ENCODE measurements at regions not wholly inside any gene's neighbourhood (a gene's known extent, or its start where the extent isn't known, plus 50 kb on each side); places are given as distances from the start of the nearest gene placed in this dataset.

GRCh38 chr17:77510133-77510796 lies 369.5 kb downstream of the SEC14L1 start:
- H4K8ac ChIP-seq (ENCODE audit: low read depth, low read length): no peak overlapping the region

GRCh38 chr17:77511514-77512061 lies 370.8 kb downstream of the SEC14L1 start:
- Histone ChIP-seq H4K8ac (ENCODE audit: low read depth, low read length) (no peak overlapping the region), H3K9ac (ENCODE audit: low read length) (no peak overlapping the region), H4K5ac (ENCODE audit: low read length) (no peak overlapping the region), H3K27ac (ENCODE audit: low read depth, low read length) (no peak overlapping the region), H3K18ac (ENCODE audit: low read length) (no peak overlapping the region), H2BK15ac (replicated peaks; ENCODE audit: low read depth) (no peak overlapping the region), H2BK5ac (ENCODE audit: low read length) (no peak overlapping the region), H2AK5ac (ENCODE audit: low read length) (no peak overlapping the region), H3K79me1 (ENCODE audit: low read length) (no peaks in the 10 kb centered on the region), H3K4me2 (ENCODE audit: low read length) (no peak overlapping the region), H3K4me3 (ENCODE audit: low read length) (no peak overlapping the region), H3K4me1 (ENCODE audit: control insufficient read depth, low read depth, low read length) (no peaks in the 10 kb centered on the region), H3K79me2 (ENCODE audit: control insufficient read depth, insufficient read depth, low read length) (no peaks in the 10 kb centered on the region), H3K4ac (ENCODE audit: low read depth, low read length) (no peak overlapping the region), H3K27me3 (ENCODE audit: insufficient read depth, low read length, poor library complexity) (no peaks in the 10 kb centered on the region), H2BK120ac (ENCODE audit: low read depth, low read length) (no peak overlapping the region), H3K23ac (ENCODE audit: low read length) (no peak overlapping the region), H3K36me3 (ENCODE audit: control insufficient read depth, insufficient read depth, low read length) (no peaks in the 10 kb centered on the region), H3K56ac (ENCODE audit: low read length) (no peak overlapping the region)
- WGBS (ENCODE audit: extremely low coverage, insufficient coverage, low lambda C conversion rate): no CpG with 5 or more reads among the region's 1 CpG
- no peak for DNase-seq

More at GRCh38 chr17:77510133-77510796, 369.5 kb downstream of the SEC14L1 start:
- H3K4ac ChIP-seq (ENCODE audit: low read depth, low read length): no peak overlapping the region
- H3K4me2 ChIP-seq (ENCODE audit: low read length): no peak overlapping the region
- no peak overlapping the region for H2AK5ac ChIP-seq (ENCODE audit: low read length)
- H3K4me3 ChIP-seq (ENCODE audit: low read length): no peak overlapping the region
- H3K36me3 ChIP-seq (ENCODE audit: control insufficient read depth, insufficient read depth, low read length): no peaks in the 10 kb centered on the region
- no peaks in the 10 kb centered on the region for H3K27me3 ChIP-seq (ENCODE audit: insufficient read depth, low read length, poor library complexity)
- no peak overlapping the region for H3K18ac ChIP-seq (ENCODE audit: low read length)
- no peak overlapping the region for H3K27ac ChIP-seq (ENCODE audit: low read depth, low read length)
- H3K56ac ChIP-seq (ENCODE audit: low read length): no peak overlapping the region
- H4K5ac ChIP-seq (ENCODE audit: low read length): no peak overlapping the region
- no peak overlapping the region for H2BK120ac ChIP-seq (ENCODE audit: low read depth, low read length)
- H3K9ac ChIP-seq (ENCODE audit: low read length): no peak overlapping the region
- no peak overlapping the region for H2BK15ac ChIP-seq (replicated peaks; ENCODE audit: low read depth)
- no peak overlapping the region for H2BK5ac ChIP-seq (ENCODE audit: low read length)
- DNase-seq: no peak
- no CpG with 5 or more reads among the region's 8 CpGs for WGBS (ENCODE audit: extremely low coverage, insufficient coverage, low lambda C conversion rate)
- H3K23ac ChIP-seq (ENCODE audit: low read length): no peak overlapping the region
- no peaks in the 10 kb centered on the region for H3K79me1 ChIP-seq (ENCODE audit: low read length)
- no peaks in the 10 kb centered on the region for H3K4me1 ChIP-seq (ENCODE audit: control insufficient read depth, low read depth, low read length)
- H3K79me2 ChIP-seq (ENCODE audit: control insufficient read depth, insufficient read depth, low read length): no peaks in the 10 kb centered on the region

- H2BK15ac ChIP-seq (replicated peaks; ENCODE audit: low read depth): no peak overlapping the region
- no peak overlapping the region for H3K27ac ChIP-seq (ENCODE audit: low read depth, low read length)
- no peak overlapping the region for H3K56ac ChIP-seq (ENCODE audit: low read length)
- H3K79me1 ChIP-seq (ENCODE audit: low read length): no peaks in the 10 kb centered on the region
- no CpG with 5 or more reads among the region's 6 CpGs for WGBS (ENCODE audit: extremely low coverage, insufficient coverage, low lambda C conversion rate)
- no peak overlapping the region for H2AK5ac ChIP-seq (ENCODE audit: low read length)
- no peak overlapping the region for H4K8ac ChIP-seq (ENCODE audit: low read depth, low read length)
- H3K27me3 ChIP-seq (ENCODE audit: insufficient read depth, low read length, poor library complexity): no peaks in the 10 kb centered on the region
- no peaks in the 10 kb centered on the region for H3K4me1 ChIP-seq (ENCODE audit: control insufficient read depth, low read depth, low read length)
- no peak overlapping the region for H4K5ac ChIP-seq (ENCODE audit: low read length)
- H3K4me3 ChIP-seq (ENCODE audit: low read length): no peak overlapping the region
- H3K23ac ChIP-seq (ENCODE audit: low read length): no peak overlapping the region
- no peak overlapping the region for H3K4ac ChIP-seq (ENCODE audit: low read depth, low read length)
- no peak overlapping the region for H3K4me2 ChIP-seq (ENCODE audit: low read length)
- no peak for DNase-seq
- no peaks in the 10 kb centered on the region for H3K79me2 ChIP-seq (ENCODE audit: control insufficient read depth, insufficient read depth, low read length)
- no peaks in the 10 kb centered on the region for H3K36me3 ChIP-seq (ENCODE audit: control insufficient read depth, insufficient read depth, low read length)
- H2BK5ac ChIP-seq (ENCODE audit: low read length): no peak overlapping the region
- H2BK120ac ChIP-seq (ENCODE audit: low read depth, low read length): no peak overlapping the region
- no peak overlapping the region for H3K18ac ChIP-seq (ENCODE audit: low read length)
- H3K9ac ChIP-seq (ENCODE audit: low read length): no peak overlapping the region
Measured at GRCh38 chr17:77512062-77512946, 371.5 kb downstream of the SEC14L1 start.

GRCh38 chr17:77513045-77513444 lies 372.3 kb downstream of the SEC14L1 start:
- no peak overlapping the region for H3K56ac ChIP-seq (ENCODE audit: low read length)
- H3K27ac ChIP-seq (ENCODE audit: low read depth, low read length): no peak overlapping the region
- no peak overlapping the region for H4K8ac ChIP-seq (ENCODE audit: low read depth, low read length)
- no peaks in the 10 kb centered on the region for H3K36me3 ChIP-seq (ENCODE audit: control insufficient read depth, insufficient read depth, low read length)
- H2BK120ac ChIP-seq (ENCODE audit: low read depth, low read length): no peak overlapping the region
- no peak overlapping the region for H2BK15ac ChIP-seq (replicated peaks; ENCODE audit: low read depth)
- H2AK5ac ChIP-seq (ENCODE audit: low read length): no peak overlapping the region
- H3K23ac ChIP-seq (ENCODE audit: low read length): no peak overlapping the region
- no peak overlapping the region for H3K4ac ChIP-seq (ENCODE audit: low read depth, low read length)
- no peak overlapping the region for H3K9ac ChIP-seq (ENCODE audit: low read length)
- no peak overlapping the region for H3K4me2 ChIP-seq (ENCODE audit: low read length)
- no peaks in the 10 kb centered on the region for H3K79me1 ChIP-seq (ENCODE audit: low read length)
- H3K4me3 ChIP-seq (ENCODE audit: low read length): no peak overlapping the region
- no peaks in the 10 kb centered on the region for H3K79me2 ChIP-seq (ENCODE audit: control insufficient read depth, insufficient read depth, low read length)
- H3K27me3 ChIP-seq (ENCODE audit: insufficient read depth, low read length, poor library complexity): no peaks in the 10 kb centered on the region
- DNase-seq: no peak
- no peak overlapping the region for H3K18ac ChIP-seq (ENCODE audit: low read length)
- no peaks in the 10 kb centered on the region for H3K4me1 ChIP-seq (ENCODE audit: control insufficient read depth, low read depth, low read length)
- H4K5ac ChIP-seq (ENCODE audit: low read length): no peak overlapping the region
- no CpG with 5 or more reads among the region's 3 CpGs for WGBS (ENCODE audit: extremely low coverage, insufficient coverage, low lambda C conversion rate)
- no peak overlapping the region for H2BK5ac ChIP-seq (ENCODE audit: low read length)

GRCh38 chr17:77515227-77515626 lies 374.5 kb downstream of the SEC14L1 start:
- H2BK15ac ChIP-seq (replicated peaks; ENCODE audit: low read depth): no peak overlapping the region
- no peaks in the 10 kb centered on the region for H3K79me1 ChIP-seq (ENCODE audit: low read length)
- no peaks in the 10 kb centered on the region for H3K36me3 ChIP-seq (ENCODE audit: control insufficient read depth, insufficient read depth, low read length)
- H2BK120ac ChIP-seq (ENCODE audit: low read depth, low read length): no peak overlapping the region
- H3K4me3 ChIP-seq (ENCODE audit: low read length): no peak overlapping the region
- no peak overlapping the region for H4K5ac ChIP-seq (ENCODE audit: low read length)
- no peak overlapping the region for H3K4ac ChIP-seq (ENCODE audit: low read depth, low read length)
- no peak overlapping the region for H4K8ac ChIP-seq (ENCODE audit: low read depth, low read length)
- H3K56ac ChIP-seq (ENCODE audit: low read length): no peak overlapping the region
- DNase-seq: no peak
- H3K27ac ChIP-seq (ENCODE audit: low read depth, low read length): no peak overlapping the region
- H3K23ac ChIP-seq (ENCODE audit: low read length): no peak overlapping the region
- H3K9ac ChIP-seq (ENCODE audit: low read length): no peak overlapping the region
- H3K27me3 ChIP-seq (ENCODE audit: insufficient read depth, low read length, poor library complexity): no peaks in the 10 kb centered on the region
- H3K18ac ChIP-seq (ENCODE audit: low read length): no peak overlapping the region
- no peak overlapping the region for H3K4me2 ChIP-seq (ENCODE audit: low read length)
- H2AK5ac ChIP-seq (ENCODE audit: low read length): no peak overlapping the region
- no peaks in the 10 kb centered on the region for H3K4me1 ChIP-seq (ENCODE audit: control insufficient read depth, low read depth, low read length)
- H3K79me2 ChIP-seq (ENCODE audit: control insufficient read depth, insufficient read depth, low read length): no peaks in the 10 kb centered on the region
- H2BK5ac ChIP-seq (ENCODE audit: low read length): no peak overlapping the region

Measured in mesendoderm (in vitro differentiated cells).